ENCODE measurements at regions not wholly inside any gene's neighbourhood (a gene's known extent, or its start where the extent isn't known, plus 50 kb on each side); places are given as distances from the start of the nearest gene placed in this dataset.

DNA sequence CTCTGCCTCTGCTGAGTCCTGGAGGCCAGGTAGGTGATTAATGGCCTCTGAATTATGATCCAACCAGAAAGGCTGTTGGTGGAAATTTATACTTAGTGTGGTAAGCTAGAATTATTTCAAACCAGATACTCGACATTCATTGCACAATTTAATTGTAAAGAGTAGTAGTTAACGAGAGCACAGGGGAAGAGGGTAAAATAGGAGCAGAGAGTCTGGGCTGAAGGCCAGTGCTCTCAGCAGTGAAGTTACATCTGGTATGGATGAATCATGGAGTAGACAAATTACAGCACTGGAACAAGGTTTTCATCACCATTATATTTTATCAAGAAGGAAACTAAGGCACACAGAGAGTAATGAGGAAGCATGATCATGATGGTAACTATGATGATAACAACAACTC is 92.5 kb downstream of the TLR4 start:
- TF ChIP-seq, protein P1, sequence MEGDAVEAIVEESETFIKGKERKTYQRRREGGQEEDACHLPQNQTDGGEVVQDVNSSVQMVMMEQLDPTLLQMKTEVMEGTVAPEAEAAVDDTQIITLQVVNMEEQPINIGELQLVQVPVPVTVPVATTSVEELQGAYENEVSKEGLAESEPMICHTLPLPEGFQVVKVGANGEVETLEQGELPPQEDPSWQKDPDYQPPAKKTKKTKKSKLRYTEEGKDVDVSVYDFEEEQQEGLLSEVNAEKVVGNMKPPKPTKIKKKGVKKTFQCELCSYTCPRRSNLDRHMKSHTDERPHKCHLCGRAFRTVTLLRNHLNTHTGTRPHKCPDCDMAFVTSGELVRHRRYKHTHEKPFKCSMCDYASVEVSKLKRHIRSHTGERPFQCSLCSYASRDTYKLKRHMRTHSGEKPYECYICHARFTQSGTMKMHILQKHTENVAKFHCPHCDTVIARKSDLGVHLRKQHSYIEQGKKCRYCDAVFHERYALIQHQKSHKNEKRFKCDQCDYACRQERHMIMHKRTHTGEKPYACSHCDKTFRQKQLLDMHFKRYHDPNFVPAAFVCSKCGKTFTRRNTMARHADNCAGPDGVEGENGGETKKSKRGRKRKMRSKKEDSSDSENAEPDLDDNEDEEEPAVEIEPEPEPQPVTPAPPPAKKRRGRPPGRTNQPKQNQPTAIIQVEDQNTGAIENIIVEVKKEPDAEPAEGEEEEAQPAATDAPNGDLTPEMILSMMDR (IDR thresholded peaks at IDR 0.05) = no peak
- TF ChIP-seq POLR2AphosphoS5 (IDR thresholded peaks at IDR 0.05) (no peak), POLR2A (IDR thresholded peaks at IDR 0.05; ENCODE audit: low read depth) (no peak), EP300 (IDR thresholded peaks at IDR 0.05) (no peak)

Measured in esophagus muscularis mucosa (tissue), 4 donors.